ENCODE measurements at regions not wholly inside any gene's neighbourhood (a gene's known extent, or its start where the extent isn't known, plus 50 kb on each side); places are given as distances from the start of the nearest gene placed in this dataset.

- Histone ChIP-seq H3K27me3 (ENCODE audit: control insufficient read depth, insufficient read depth, low read length) (no peaks in the 10 kb centered on the region), H3K36me3 (ENCODE audit: control insufficient read depth, insufficient read depth, low read length) (no peaks in the 10 kb centered on the region), H3K4me3 (ENCODE audit: low read depth, low read length) (no peak overlapping the region)
- ChIA-PET POLR2A (no interaction called here), CTCF (interaction anchor here (0.6 to 2.1 kb wide), 4 partner anchors 12 to 1791 kb away, joined by 3 to 6 read pairs (median 4); no protein-coding TSS in a partner anchor)
- TF ChIP-seq CTCF (IDR thresholded peaks at IDR 0.05; ENCODE audit: insufficient read depth, low read depth, low read length) = no peak
- DNase-seq (ENCODE audit: low read depth) = no peak
Observed at GRCh38 chr2:107622741-107623310, 203.9 kb upstream of the RGPD4 start.

GRCh38 chr2:107625982-107626381 lies 200.7 kb upstream of the RGPD4 start:
- Histone ChIP-seq H3K36me3 (ENCODE audit: control insufficient read depth, insufficient read depth, low read length) (no peaks in the 10 kb centered on the region), H3K4me3 (ENCODE audit: low read depth, low read length) (no peak overlapping the region), H3K27me3 (ENCODE audit: control insufficient read depth, insufficient read depth, low read length) (no peaks in the 10 kb centered on the region)
- no peak for TF ChIP-seq CTCF (IDR thresholded peaks at IDR 0.05; ENCODE audit: insufficient read depth, low read depth, low read length)
- CTCF ChIA-PET = no interaction called here
- DNase-seq (ENCODE audit: low read depth) = no peak
- POLR2A ChIA-PET = no interaction called here

GRCh38 chr2:107627164-107627563 lies 199.5 kb upstream of the RGPD4 start:
- Histone ChIP-seq H3K4me3 (ENCODE audit: low read depth, low read length) (no peak overlapping the region), H3K27me3 (ENCODE audit: control insufficient read depth, insufficient read depth, low read length) (no peaks in the 10 kb centered on the region), H3K36me3 (ENCODE audit: control insufficient read depth, insufficient read depth, low read length) (no peaks in the 10 kb centered on the region)
- ChIA-PET CTCF (interaction anchor here (0.8 to 1.9 kb wide), 8 partner anchors 10 to 991 kb away, joined by 3 to 8 read pairs (median 6); no protein-coding TSS in a partner anchor), POLR2A (no interaction called here)
- DNase-seq (ENCODE audit: low read depth) = no peak
- peak; percentile 41 for TF ChIP-seq CTCF (IDR thresholded peaks at IDR 0.05; ENCODE audit: insufficient read depth, low read depth, low read length)

- TF ChIP-seq CTCF (IDR thresholded peaks at IDR 0.05; ENCODE audit: insufficient read depth, low read depth, low read length) = no peak
- ChIA-PET CTCF (interaction anchor here (0.8 to 1.9 kb wide), 7 partner anchors 11 to 992 kb away, joined by 3 to 8 read pairs (median 4); no protein-coding TSS in a partner anchor), POLR2A (no interaction called here)
- Histone ChIP-seq H3K4me3 (ENCODE audit: low read depth, low read length) (no peak overlapping the region), H3K36me3 (ENCODE audit: control insufficient read depth, insufficient read depth, low read length) (no peaks in the 10 kb centered on the region), H3K27me3 (ENCODE audit: control insufficient read depth, insufficient read depth, low read length) (no peaks in the 10 kb centered on the region)
- DNase-seq (ENCODE audit: low read depth) = no peak
Observed at GRCh38 chr2:107627926-107628325, 198.8 kb upstream of the RGPD4 start.

- H3K4me3 ChIP-seq (ENCODE audit: low read depth, low read length) = no peak overlapping the region
- no peak for TF ChIP-seq CTCF (IDR thresholded peaks at IDR 0.05; ENCODE audit: insufficient read depth, low read depth, low read length)
- H3K27me3 ChIP-seq (ENCODE audit: control insufficient read depth, insufficient read depth, low read length) = no peaks in the 10 kb centered on the region
- ChIA-PET CTCF (interaction anchor here (1.3 kb wide), 1 partner anchor 10 kb away, joined by 4 read pairs; no protein-coding TSS in a partner anchor), POLR2A (no interaction called here)
- DNase-seq (ENCODE audit: low read depth) = peak; percentile 67
- H3K36me3 ChIP-seq (ENCODE audit: control insufficient read depth, insufficient read depth, low read length) = no peaks in the 10 kb centered on the region
Observed at GRCh38 chr2:107633580-107634147, 193.0 kb upstream of the RGPD4 start.
